COLO668 (cell line): ENCODE measurements at regions not wholly inside any gene's neighbourhood (a gene's known extent, or its start where the extent isn't known, plus 50 kb on each side); places are given as distances from the start of the nearest gene placed in this dataset.
"Not testable (repeated sequence)": the region's sequence is repeated elsewhere in the genome, so short reads cannot be mapped to it uniquely, and the experiment has no call there.

Source experiments
- DNase-seq: peaks from one replicate; lab custom pipeline; 2025; ENCODE audit not compliant: unreplicated experiment; lab: John Stamatoyannopoulos, UW

- DNase-seq = no peak
These were observed 152.6 kb upstream of the MSX2 start for GRCh38 chr5:174571662-174572397.

- DNase-seq = no peak
These were observed 151.8 kb upstream of the MSX2 start for GRCh38 chr5:174572591-174572990.

GRCh38 chr5:174573221-174573994 lies 151.0 kb upstream of the MSX2 start:
- DNase-seq = no peak

- DNase-seq = no peak
These were observed 149.3 kb upstream of the MSX2 start for GRCh38 chr5:174575043-174575442.

- DNase-seq = no peak
These were observed 148.3 kb upstream of the MSX2 start for GRCh38 chr5:174576042-174576441.

GRCh38 chr5:174581479-174581878 lies 142.9 kb upstream of the MSX2 start:
- no peak for DNase-seq

GRCh38 chr5:174581894-174582293 lies 142.5 kb upstream of the MSX2 start:
- no peak for DNase-seq

- no peak for DNase-seq
These were observed 141.3 kb upstream of the MSX2 start for GRCh38 chr5:174583071-174583470.

- no peak for DNase-seq
These were observed 138.9 kb upstream of the MSX2 start for GRCh38 chr5:174585472-174585871.

GRCh38 chr5:174586163-174586562 lies 138.2 kb upstream of the MSX2 start:
- DNase-seq = not testable (repeated sequence)

GRCh38 chr5:174589011-174589410 lies 135.4 kb upstream of the MSX2 start:
- DNase-seq = no peak

GRCh38 chr5:174589599-174589998 lies 134.8 kb upstream of the MSX2 start:
- no peak for DNase-seq

- DNase-seq = no peak
These were observed 133.6 kb upstream of the MSX2 start for GRCh38 chr5:174590820-174591219.

- no peak for DNase-seq
These were observed 128.0 kb upstream of the MSX2 start for GRCh38 chr5:174596429-174596828.

GRCh38 chr5:174599992-174600391 lies 124.4 kb upstream of the MSX2 start:
- no peak for DNase-seq

GRCh38 chr5:174601946-174602345 lies 122.4 kb upstream of the MSX2 start:
- DNase-seq = no peak

- DNase-seq = no peak
These were observed 118.2 kb upstream of the MSX2 start for GRCh38 chr5:174606153-174606552.

- DNase-seq = no peak
These were observed 117.7 kb upstream of the MSX2 start for GRCh38 chr5:174606646-174607045.

GRCh38 chr5:174607205-174607604 lies 117.2 kb upstream of the MSX2 start:
- no peak for DNase-seq

GRCh38 chr5:174607916-174608315 lies 116.5 kb upstream of the MSX2 start:
- DNase-seq = no peak

- DNase-seq = no peak
These were observed 115.7 kb upstream of the MSX2 start for GRCh38 chr5:174608631-174609097.

GRCh38 chr5:174609116-174609515 lies 115.3 kb upstream of the MSX2 start:
- no peak for DNase-seq
